ENCODE measurements at regions not wholly inside any gene's neighbourhood (a gene's known extent, or its start where the extent isn't known, plus 50 kb on each side); places are given as distances from the start of the nearest gene placed in this dataset.

GRCh38 chr7:82605247-82605864 lies 161.8 kb upstream of the CACNA2D1 start:
- Histone ChIP-seq H3K4me1 (ENCODE audit: control insufficient read depth, extremely low read depth, insufficient read depth, low read length) (no peaks in the 10 kb centered on the region), H4K20me1 (replicated peaks; ENCODE audit: control insufficient read depth, extremely low read depth, insufficient read depth, low read length) (no peaks in the 10 kb centered on the region), H3K79me2 (ENCODE audit: control insufficient read depth, insufficient read depth, low read length) (no peaks in the 10 kb centered on the region), H3K9me3 (replicated peaks; ENCODE audit: control insufficient read depth, insufficient read depth, low read length) (no peaks in the 10 kb centered on the region), H3K9ac (replicated peaks; ENCODE audit: extremely low read depth, insufficient read depth, low read length) (no peak overlapping the region), H3K4me3 (replicated peaks in 1 of 3; ENCODE audit: insufficient read depth in 1 of 3, low read depth in 1 of 3, low read length in 3 of 3) (no peak overlapping the region), H3K27ac (ENCODE audit: insufficient read depth, low read depth, low read length) (no peak overlapping the region), H2AFZ (ENCODE audit: low read depth, low read length) (no peak overlapping the region), H3K4me2 (ENCODE audit: insufficient read depth, low read length) (no peak overlapping the region), H3K36me3 (ENCODE audit: control insufficient read depth in 2 of 2, extremely low read depth in 1 of 2, insufficient read depth in 2 of 2, low read length in 2 of 2) (no peaks in the 10 kb centered on the region), H3K27me3 (ENCODE audit: control insufficient read depth in 2 of 2, insufficient read depth in 2 of 2, low read length in 2 of 2) (no peaks in the 10 kb centered on the region), H3K9me1 (replicated peaks; ENCODE audit: control insufficient read depth, extremely low read depth, insufficient read depth, low read length) (no peaks in the 10 kb centered on the region)
- DNase-seq (ENCODE audit: low read depth, low spot score) (peak; percentile 62), FAIRE-seq (peak; percentile 68)
- intact Hi-C loops (cut with micrococcal nuclease) (loop anchor here (1.0 to 2.0 kb wide), 8 partner anchors 33 to 1123 kb away; no protein-coding TSS in a partner anchor), dilution Hi-C loops (cut with MboI; ENCODE audit: extremely low pct_ligation_motif_present, low sequenced_read_pairs) (no loop called here)
- TF ChIP-seq FOS (IDR thresholded peaks at IDR 0.05; ENCODE audit: borderline replicate concordance, insufficient read depth, low read length) (no peak), CTCF (IDR thresholded peaks at IDR 0.05; ENCODE audit: extremely low read depth in 1 of 2, insufficient read depth in 1 of 2, low read depth in 1 of 2, low read length in 2 of 2) (peak; percentile 44 to 57)
- no TSS peak for BruUV-seq (replicated peaks)
- POLR2A ChIA-PET, result no interaction called here
- CTCF ChIA-PET, result interaction anchor here (0.6 to 3.8 kb wide), 36 partner anchors 9 to 1687 kb away, joined by 3 to 81 read pairs (median 5); partner anchors contain the start of gene SEMA3C

GRCh38 chr7:82602066-82602465 lies 158.5 kb upstream of the CACNA2D1 start:
- H3K4me3 ChIP-seq (replicated peaks in 1 of 3; ENCODE audit: insufficient read depth in 1 of 3, low read depth in 1 of 3, low read length in 3 of 3), result no peak overlapping the region
- TF ChIP-seq JUN (IDR thresholded peaks at IDR 0.05; ENCODE audit: borderline replicate concordance, insufficient read depth, insufficient read length, low read depth) (no peak), GATA2 (IDR thresholded peaks at IDR 0.05; ENCODE audit: insufficient read depth, insufficient read length, low read depth, low read length) (no peak)
- ChIA-PET CTCF (interaction anchor here (1.2 kb wide), 1 partner anchor 368 kb away, joined by 5 read pairs; no protein-coding TSS in a partner anchor), POLR2A (no interaction called here)
- no peaks in the 10 kb centered on the region for H3K9me3 ChIP-seq (replicated peaks; ENCODE audit: control insufficient read depth, insufficient read depth, low read length)
- peaks cover 6% of the 10 kb centered on the region for H3K4me1 ChIP-seq (ENCODE audit: control insufficient read depth, extremely low read depth, insufficient read depth, low read length)
- no peak overlapping the region for H3K27ac ChIP-seq (ENCODE audit: insufficient read depth, low read depth, low read length)
- intact Hi-C loops (cut with micrococcal nuclease) (no loop called here), dilution Hi-C loops (cut with MboI; ENCODE audit: extremely low pct_ligation_motif_present, low sequenced_read_pairs) (no loop called here)
- H3K9ac ChIP-seq (replicated peaks; ENCODE audit: extremely low read depth, insufficient read depth, low read length), result no peak overlapping the region
- no peaks in the 10 kb centered on the region for H3K9me1 ChIP-seq (replicated peaks; ENCODE audit: control insufficient read depth, extremely low read depth, insufficient read depth, low read length)
- H3K79me2 ChIP-seq (ENCODE audit: control insufficient read depth, insufficient read depth, low read length), result no peaks in the 10 kb centered on the region
- H3K36me3 ChIP-seq (ENCODE audit: control insufficient read depth in 2 of 2, extremely low read depth in 1 of 2, insufficient read depth in 2 of 2, low read length in 2 of 2), result no peaks in the 10 kb centered on the region
- BruUV-seq (replicated peaks), result no TSS peak
- no peaks in the 10 kb centered on the region for H4K20me1 ChIP-seq (replicated peaks; ENCODE audit: control insufficient read depth, extremely low read depth, insufficient read depth, low read length)
- DNase-seq (ENCODE audit: low read depth, low spot score) (no peak), FAIRE-seq (no peak)
- no peaks in the 10 kb centered on the region for H3K27me3 ChIP-seq (ENCODE audit: control insufficient read depth in 2 of 2, insufficient read depth in 2 of 2, low read length in 2 of 2)
- no peak overlapping the region for H2AFZ ChIP-seq (ENCODE audit: low read depth, low read length)
- H3K4me2 ChIP-seq (ENCODE audit: insufficient read depth, low read length), result no peak overlapping the region
